ENCODE measurements at regions not wholly inside any gene's neighbourhood (a gene's known extent, or its start where the extent isn't known, plus 50 kb on each side); places are given as distances from the start of the nearest gene placed in this dataset.
"Not testable (repeated sequence)": the region's sequence is repeated elsewhere in the genome, so short reads cannot be mapped to it uniquely, and the experiment has no call there.

GRCh38 chr4:107470173-107470572, 249.9 kb downstream of the PAPSS1 start:
- H3K9ac ChIP-seq (ENCODE audit: low read depth, low read length): no peak overlapping the region
- no peaks in the 10 kb centered on the region for H3K36me3 ChIP-seq (ENCODE audit: insufficient read depth, low read length)
- H3K27me3 ChIP-seq (ENCODE audit: insufficient read depth, low read length): no peaks in the 10 kb centered on the region
- no peak overlapping the region for H3K27ac ChIP-seq (ENCODE audit: low read depth, low read length)
- H3K9me3 ChIP-seq (ENCODE audit: insufficient read depth, low read depth, low read length): no peaks in the 10 kb centered on the region
- no peak overlapping the region for H3K4me3 ChIP-seq (ENCODE audit: low read length)
- no peaks in the 10 kb centered on the region for H3K4me1 ChIP-seq (ENCODE audit: insufficient read depth, low read length)
- WGBS: 100% methylated on average over 2 of the region's 3 CpGs

DNA sequence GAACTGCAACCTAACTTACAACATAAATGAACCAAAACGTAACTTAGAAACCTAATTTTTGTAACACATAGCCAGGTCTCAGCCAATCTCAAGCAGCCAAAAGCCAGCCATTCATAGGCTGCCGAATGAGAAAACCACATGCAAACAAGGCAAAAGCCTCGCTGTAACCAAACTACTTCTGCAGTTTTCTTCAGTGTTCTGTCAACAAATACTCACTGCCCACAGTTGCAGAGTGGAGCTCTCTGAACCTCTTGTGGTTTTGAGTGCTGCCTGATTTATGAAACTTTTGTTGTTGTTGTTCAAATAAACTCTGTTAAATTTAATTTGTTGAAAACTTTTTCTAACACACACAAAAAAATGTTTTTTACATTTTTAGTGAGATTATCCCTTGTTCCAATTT, 251.2 kb downstream of the PAPSS1 start:
- Histone ChIP-seq H3K27ac (ENCODE audit: low read depth, low read length) (no peak overlapping the region), H3K4me1 (ENCODE audit: insufficient read depth, low read length) (no peaks in the 10 kb centered on the region), H3K9me3 (ENCODE audit: insufficient read depth, low read depth, low read length) (no peaks in the 10 kb centered on the region), H3K4me3 (ENCODE audit: low read length) (no peak overlapping the region), H3K27me3 (ENCODE audit: insufficient read depth, low read length) (no peaks in the 10 kb centered on the region), H3K36me3 (ENCODE audit: insufficient read depth, low read length) (no peaks in the 10 kb centered on the region), H3K9ac (ENCODE audit: low read depth, low read length) (no peak overlapping the region)
- WGBS: 92% methylated on average over 3 of the region's 3 CpGs

GRCh38 chr4:107468156-107468555, 251.9 kb downstream of the PAPSS1 start:
- Histone ChIP-seq H3K9ac (ENCODE audit: low read depth, low read length) (no peak overlapping the region), H3K36me3 (ENCODE audit: insufficient read depth, low read length) (no peaks in the 10 kb centered on the region), H3K27ac (ENCODE audit: low read depth, low read length) (no peak overlapping the region), H3K4me1 (ENCODE audit: insufficient read depth, low read length) (no peaks in the 10 kb centered on the region), H3K27me3 (ENCODE audit: insufficient read depth, low read length) (no peaks in the 10 kb centered on the region), H3K9me3 (ENCODE audit: insufficient read depth, low read depth, low read length) (no peaks in the 10 kb centered on the region), H3K4me3 (ENCODE audit: low read length) (no peak overlapping the region)
- no CpG with 5 or more reads among the region's 1 CpG for whole genome bisulfite sequencing

DNA sequence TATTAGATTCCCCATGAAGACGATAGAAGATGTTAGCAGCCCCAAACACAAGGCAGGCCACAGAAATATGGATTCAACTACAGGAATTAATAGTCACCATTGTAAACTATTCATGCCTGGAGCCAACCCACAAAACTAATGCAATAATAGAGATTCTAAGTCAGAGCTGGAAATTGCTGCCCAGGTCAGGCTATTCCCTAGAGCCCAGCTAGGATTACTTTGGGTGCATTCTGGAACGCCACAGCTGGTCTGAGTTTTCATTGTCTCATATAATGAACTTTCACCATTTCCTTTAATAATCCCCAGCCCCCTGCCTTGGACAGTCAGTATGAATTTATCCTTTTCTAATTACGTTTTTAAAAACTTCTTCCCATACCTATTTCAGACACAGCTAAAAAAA, 252.6 kb downstream of the PAPSS1 start:
- H3K27me3 ChIP-seq (ENCODE audit: insufficient read depth, low read length): no peaks in the 10 kb centered on the region
- no peak overlapping the region for H3K4me3 ChIP-seq (ENCODE audit: low read length)
- H3K4me1 ChIP-seq (ENCODE audit: insufficient read depth, low read length): no peaks in the 10 kb centered on the region
- no peak overlapping the region for H3K9ac ChIP-seq (ENCODE audit: low read depth, low read length)
- no peak overlapping the region for H3K27ac ChIP-seq (ENCODE audit: low read depth, low read length)
- no peaks in the 10 kb centered on the region for H3K9me3 ChIP-seq (ENCODE audit: insufficient read depth, low read depth, low read length)
- WGBS: 97% methylated on average over 3 of the region's 3 CpGs
- H3K36me3 ChIP-seq (ENCODE audit: insufficient read depth, low read length): no peaks in the 10 kb centered on the region

- 0 out of 2 replicates have a peak, but pooled peaks cover 5% of the 10 kb centered on the region for H3K9me3 ChIP-seq (ENCODE audit: insufficient read depth, low read depth, low read length)
- 75% methylated on average over 2 of the region's 2 CpGs for WGBS
- no peak overlapping the region for H3K4me3 ChIP-seq (ENCODE audit: low read length)
- no peak overlapping the region for H3K27ac ChIP-seq (ENCODE audit: low read depth, low read length)
- no peaks in the 10 kb centered on the region for H3K36me3 ChIP-seq (ENCODE audit: insufficient read depth, low read length)
- no peaks in the 10 kb centered on the region for H3K4me1 ChIP-seq (ENCODE audit: insufficient read depth, low read length)
- H3K27me3 ChIP-seq (ENCODE audit: insufficient read depth, low read length): no peaks in the 10 kb centered on the region
- H3K9ac ChIP-seq (ENCODE audit: low read depth, low read length): no peak overlapping the region
These were observed 261.8 kb downstream of the PAPSS1 start for GRCh38 chr4:107458194-107458593.

GRCh38 chr4:107453987-107454386, 266.0 kb downstream of the PAPSS1 start:
- no peaks in the 10 kb centered on the region for H3K36me3 ChIP-seq (ENCODE audit: insufficient read depth, low read length)
- H3K4me1 ChIP-seq (ENCODE audit: insufficient read depth, low read length): no peaks in the 10 kb centered on the region
- H3K9me3 ChIP-seq (ENCODE audit: insufficient read depth, low read depth, low read length): no peaks in the 10 kb centered on the region
- H3K27ac ChIP-seq (ENCODE audit: low read depth, low read length): no peak overlapping the region
- no peak overlapping the region for H3K9ac ChIP-seq (ENCODE audit: low read depth, low read length)
- H3K27me3 ChIP-seq (ENCODE audit: insufficient read depth, low read length): no peaks in the 10 kb centered on the region
- H3K4me3 ChIP-seq (ENCODE audit: low read length): no peak overlapping the region
- 84% methylated on average over 1 of the region's 2 CpGs for WGBS

DNA sequence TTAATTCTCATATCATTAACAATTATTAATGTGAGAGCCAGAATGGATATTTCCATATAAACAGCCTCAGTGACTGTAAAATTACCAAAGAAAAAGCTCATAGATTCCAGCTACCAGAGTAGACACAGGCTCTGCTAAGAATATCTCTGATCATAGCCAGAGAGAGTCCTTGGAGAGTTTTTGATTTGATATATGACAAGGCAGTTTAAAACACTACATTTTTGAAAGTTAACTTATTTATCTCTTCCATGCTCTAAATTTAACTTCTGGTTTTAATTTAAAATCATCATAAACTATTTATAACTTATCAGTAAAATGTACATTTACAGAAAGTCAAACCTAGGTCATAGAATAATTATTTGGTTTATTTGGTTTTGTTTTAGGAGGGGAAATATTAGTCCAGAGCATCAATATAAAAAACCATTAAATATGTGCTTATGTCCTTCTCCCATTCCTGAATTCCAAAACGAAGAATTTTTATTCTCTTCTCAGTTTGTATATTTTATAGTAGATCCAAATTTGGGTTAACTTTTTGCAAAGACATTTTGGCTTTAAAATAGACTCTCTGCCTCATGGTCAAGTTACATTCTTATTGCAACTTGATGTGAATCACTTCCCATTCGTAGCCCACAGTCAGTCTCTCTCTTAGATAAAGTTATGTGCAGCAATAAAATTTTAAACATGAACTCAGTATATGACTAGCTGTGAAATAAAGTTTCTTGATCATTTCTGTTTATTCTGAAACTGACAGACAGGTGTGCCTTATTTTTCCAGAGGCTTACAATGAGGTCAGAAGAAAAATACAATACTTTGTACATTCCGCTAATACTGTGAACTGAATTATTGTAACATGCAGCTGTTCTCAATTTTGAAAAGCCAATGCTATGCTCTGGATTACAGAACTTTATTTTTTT, 267.1 kb downstream of the PAPSS1 start:
- Histone ChIP-seq H3K27me3 (ENCODE audit: insufficient read depth, low read length) (no peaks in the 10 kb centered on the region), H3K4me1 (ENCODE audit: insufficient read depth, low read length) (no peaks in the 10 kb centered on the region), H3K36me3 (ENCODE audit: insufficient read depth, low read length) (no peaks in the 10 kb centered on the region), H3K9me3 (ENCODE audit: insufficient read depth, low read depth, low read length) (no peaks in the 10 kb centered on the region), H3K4me3 (ENCODE audit: low read length) (no peak overlapping the region), H3K27ac (ENCODE audit: low read depth, low read length) (no peak overlapping the region), H3K9ac (ENCODE audit: low read depth, low read length) (no peak overlapping the region)
- 84% methylated on average over 2 of the region's 3 CpGs for WGBS

GRCh38 chr4:107449611-107450369, 270.2 kb downstream of the PAPSS1 start:
- H3K27ac ChIP-seq (ENCODE audit: low read depth, low read length): no peak overlapping the region
- no peaks in the 10 kb centered on the region for H3K4me1 ChIP-seq (ENCODE audit: insufficient read depth, low read length)
- no peaks in the 10 kb centered on the region for H3K36me3 ChIP-seq (ENCODE audit: insufficient read depth, low read length)
- H3K27me3 ChIP-seq (ENCODE audit: insufficient read depth, low read length): no peaks in the 10 kb centered on the region
- 82% methylated on average over 4 of the region's 4 CpGs for WGBS
- no peaks in the 10 kb centered on the region for H3K9me3 ChIP-seq (ENCODE audit: insufficient read depth, low read depth, low read length)
- H3K4me3 ChIP-seq (ENCODE audit: low read length): no peak overlapping the region
- no peak overlapping the region for H3K9ac ChIP-seq (ENCODE audit: low read depth, low read length)

DNA sequence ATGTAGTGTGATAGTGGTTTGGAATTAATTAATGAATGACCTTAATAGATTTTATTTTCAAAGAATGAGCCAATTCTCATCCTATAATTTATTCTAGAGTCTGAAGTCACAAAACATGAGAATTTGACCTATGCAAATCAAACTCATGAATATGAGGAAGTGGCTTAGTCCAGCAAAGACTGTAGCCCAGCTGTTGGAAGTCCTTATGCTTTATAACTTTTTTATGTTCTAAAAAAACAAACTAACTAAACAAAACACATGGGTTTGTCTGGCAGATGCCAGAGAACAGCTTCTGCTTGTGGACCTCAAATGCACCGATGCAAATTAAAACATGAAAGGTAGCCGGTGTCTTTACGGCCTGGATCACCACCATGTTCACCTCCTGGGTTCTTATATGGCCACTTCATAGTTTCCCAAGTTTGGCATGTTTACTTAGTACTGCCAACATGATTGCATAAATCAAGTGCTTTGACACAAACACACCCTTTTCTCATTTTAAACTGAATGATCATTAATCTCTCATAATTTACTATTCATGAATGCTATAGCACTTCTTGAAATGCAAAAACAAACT, 277.4 kb downstream of the PAPSS1 start:
- Histone ChIP-seq H3K27me3 (ENCODE audit: insufficient read depth, low read length) (no peaks in the 10 kb centered on the region), H3K9me3 (ENCODE audit: insufficient read depth, low read depth, low read length) (no peaks in the 10 kb centered on the region), H3K36me3 (ENCODE audit: insufficient read depth, low read length) (no peaks in the 10 kb centered on the region), H3K9ac (ENCODE audit: low read depth, low read length) (no peak overlapping the region), H3K4me3 (ENCODE audit: low read length) (no peak overlapping the region), H3K27ac (ENCODE audit: low read depth, low read length) (no peak overlapping the region), H3K4me1 (ENCODE audit: insufficient read depth, low read length) (no peaks in the 10 kb centered on the region)
- 96% methylated on average over 3 of the region's 3 CpGs for WGBS

GRCh38 chr4:107439401-107439800, 280.6 kb downstream of the PAPSS1 start:
- no peaks in the 10 kb centered on the region for H3K9me3 ChIP-seq (ENCODE audit: insufficient read depth, low read depth, low read length)
- no peaks in the 10 kb centered on the region for H3K4me1 ChIP-seq (ENCODE audit: insufficient read depth, low read length)
- WGBS: 93% methylated on average over 3 of the region's 3 CpGs
- no peak overlapping the region for H3K9ac ChIP-seq (ENCODE audit: low read depth, low read length)
- no peaks in the 10 kb centered on the region for H3K27me3 ChIP-seq (ENCODE audit: insufficient read depth, low read length)
- no peaks in the 10 kb centered on the region for H3K36me3 ChIP-seq (ENCODE audit: insufficient read depth, low read length)
- no peak overlapping the region for H3K4me3 ChIP-seq (ENCODE audit: low read length)
- no peak overlapping the region for H3K27ac ChIP-seq (ENCODE audit: low read depth, low read length)

GRCh38 chr4:107436471-107436870, 283.6 kb downstream of the PAPSS1 start:
- not testable (repeated sequence) for H3K9ac ChIP-seq (ENCODE audit: low read depth, low read length); H3K9me3 ChIP-seq (ENCODE audit: insufficient read depth, low read depth, low read length); H3K27me3 ChIP-seq (ENCODE audit: insufficient read depth, low read length); H3K36me3 ChIP-seq (ENCODE audit: insufficient read depth, low read length); H3K27ac ChIP-seq (ENCODE audit: low read depth, low read length); H3K4me3 ChIP-seq (ENCODE audit: low read length); H3K4me1 ChIP-seq (ENCODE audit: insufficient read depth, low read length)
- WGBS: no CpG with 5 or more reads among the region's 1 CpG
